Colonic mucosa (tissue), 4 donors: ENCODE measurements at regions not wholly inside any gene's neighbourhood (a gene's known extent, or its start where the extent isn't known, plus 50 kb on each side); places are given as distances from the start of the nearest gene placed in this dataset.

ENCODE experiments used
- DNase-seq: peaks from one replicate; pipeline ENCODE4 v3.0.0-alpha.2; 2020
- H3K27ac ChIP-seq: fragments of 200-600 bp; one replicate; pipeline ENCODE4 v1.8.0; 2021
- H3K27me3 ChIP-seq: fragments of 200-600 bp; one replicate; pipeline ENCODE4 v1.8.0; 2021
- H3K36me3 ChIP-seq: fragments of 200-600 bp; one replicate; pipeline ENCODE4 v1.8.0; 2021
- H3K4me1 ChIP-seq: fragments of 200-600 bp; one replicate; pipeline ENCODE4 v1.8.0; 2021; ENCODE audit warnings: mild to moderate bottlenecking
- H3K4me3 ChIP-seq: fragments of 200-600 bp; one replicate; pipeline ENCODE4 v1.8.0; 2021
- H3K9ac ChIP-seq, 2 donors: one replicate each; pipeline ENCODE4 v1.7.0; 2013; ENCODE audit warnings: control low read depth in 2 of 2, low read depth in 2 of 2, low read length in 2 of 2
- H3K9me3 ChIP-seq: fragments of 200-600 bp; one replicate; pipeline ENCODE4 v1.8.0; 2021
- intact Hi-C: fragments of 100-400 bp; cut with DNase I; formaldehyde crosslinking; loops from one replicate; pipeline ENCODE4 v1.14.1; 2022
- TF ChIP-seq, protein P1 (sequence below): fragments of 200-600 bp; IDR thresholded peaks from one replicate; pipeline ENCODE4 v1.8.0; 2022; ENCODE audit warnings: antibody characterized with exemption, mild to moderate bottlenecking
- donor health status: healthy.
- donor health status: DM: no; HTN: no; CAD: no.
- donor health status: DM: no; HTN: no; CAD: no.

GRCh38 chr14:44767646-44768173 is 194.0 kb downstream of the KLHL28 start:
- H3K9me3 ChIP-seq = no peaks in the 10 kb centered on the region
- no peak overlapping the region for H3K4me3 ChIP-seq
- no peak for DNase-seq
- H3K36me3 ChIP-seq = no peaks in the 10 kb centered on the region
- TF ChIP-seq, protein P1, sequence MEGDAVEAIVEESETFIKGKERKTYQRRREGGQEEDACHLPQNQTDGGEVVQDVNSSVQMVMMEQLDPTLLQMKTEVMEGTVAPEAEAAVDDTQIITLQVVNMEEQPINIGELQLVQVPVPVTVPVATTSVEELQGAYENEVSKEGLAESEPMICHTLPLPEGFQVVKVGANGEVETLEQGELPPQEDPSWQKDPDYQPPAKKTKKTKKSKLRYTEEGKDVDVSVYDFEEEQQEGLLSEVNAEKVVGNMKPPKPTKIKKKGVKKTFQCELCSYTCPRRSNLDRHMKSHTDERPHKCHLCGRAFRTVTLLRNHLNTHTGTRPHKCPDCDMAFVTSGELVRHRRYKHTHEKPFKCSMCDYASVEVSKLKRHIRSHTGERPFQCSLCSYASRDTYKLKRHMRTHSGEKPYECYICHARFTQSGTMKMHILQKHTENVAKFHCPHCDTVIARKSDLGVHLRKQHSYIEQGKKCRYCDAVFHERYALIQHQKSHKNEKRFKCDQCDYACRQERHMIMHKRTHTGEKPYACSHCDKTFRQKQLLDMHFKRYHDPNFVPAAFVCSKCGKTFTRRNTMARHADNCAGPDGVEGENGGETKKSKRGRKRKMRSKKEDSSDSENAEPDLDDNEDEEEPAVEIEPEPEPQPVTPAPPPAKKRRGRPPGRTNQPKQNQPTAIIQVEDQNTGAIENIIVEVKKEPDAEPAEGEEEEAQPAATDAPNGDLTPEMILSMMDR = no peak
- intact Hi-C loops = no loop called here
- H3K4me1 ChIP-seq = no peaks in the 10 kb centered on the region
- H3K27ac ChIP-seq = no peak overlapping the region
- no peaks in the 10 kb centered on the region for H3K27me3 ChIP-seq
- no peak overlapping the region for H3K9ac ChIP-seq

- Histone ChIP-seq H3K4me1 (no peaks in the 10 kb centered on the region), H3K9me3 (no peaks in the 10 kb centered on the region), H3K4me3 (no peak overlapping the region), H3K9ac (no peak overlapping the region), H3K27ac (no peak overlapping the region), H3K27me3 (no peaks in the 10 kb centered on the region), H3K36me3 (no peaks in the 10 kb centered on the region)
- DNase-seq = no peak
- intact Hi-C loops = no loop called here
- TF ChIP-seq, protein P1 = no peak
Measured at GRCh38 chr14:44766285-44766684, 195.5 kb downstream of the KLHL28 start.

DNA sequence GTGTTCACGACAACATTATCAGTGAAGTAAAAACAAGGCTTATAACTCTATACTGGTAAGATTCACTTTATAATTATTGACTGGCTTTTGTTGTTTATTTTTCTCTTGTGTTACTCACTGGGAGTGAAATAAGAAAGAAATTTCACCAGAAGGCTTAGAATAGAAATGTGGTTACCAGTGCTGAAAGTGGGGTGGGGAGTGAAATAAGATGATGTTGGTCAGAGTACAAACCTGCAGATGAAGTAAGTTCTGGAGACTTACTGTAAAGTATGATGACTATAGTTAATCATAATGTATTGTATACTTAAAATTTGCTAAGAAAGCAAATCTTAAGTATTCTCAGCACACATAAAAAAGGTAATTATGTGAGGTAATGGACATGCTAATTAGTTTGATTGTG is 198.4 kb downstream of the KLHL28 start:
- TF ChIP-seq, protein P1 = no peak
- no peaks in the 10 kb centered on the region for H3K27me3 ChIP-seq
- H3K4me3 ChIP-seq = no peak overlapping the region
- H3K27ac ChIP-seq = no peak overlapping the region
- intact Hi-C loops = no loop called here
- no peak overlapping the region for H3K9ac ChIP-seq
- no peaks in the 10 kb centered on the region for H3K9me3 ChIP-seq
- no peaks in the 10 kb centered on the region for H3K4me1 ChIP-seq
- no peak for DNase-seq
- no peaks in the 10 kb centered on the region for H3K36me3 ChIP-seq

DNA sequence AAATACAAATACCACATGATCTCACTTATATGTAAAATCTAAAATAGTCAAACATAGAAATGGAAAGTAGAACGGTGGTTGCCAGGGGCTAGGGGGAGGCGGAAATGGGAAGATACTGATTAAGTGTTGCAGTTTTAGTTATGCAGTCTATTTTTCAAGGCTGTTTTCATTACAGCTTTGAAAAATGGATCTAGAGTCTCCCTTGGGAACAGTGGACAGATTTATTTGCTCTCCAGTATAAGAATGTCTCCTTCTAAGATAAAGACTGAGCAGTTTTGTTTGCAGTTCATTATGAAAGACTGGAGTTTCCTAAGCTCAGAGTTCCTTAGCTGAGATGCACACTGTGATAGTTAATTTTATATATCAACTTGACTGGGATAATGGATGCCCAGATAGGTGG is 202.5 kb downstream of the KLHL28 start:
- TF ChIP-seq, protein P1 = no peak
- DNase-seq = no peak

DNA sequence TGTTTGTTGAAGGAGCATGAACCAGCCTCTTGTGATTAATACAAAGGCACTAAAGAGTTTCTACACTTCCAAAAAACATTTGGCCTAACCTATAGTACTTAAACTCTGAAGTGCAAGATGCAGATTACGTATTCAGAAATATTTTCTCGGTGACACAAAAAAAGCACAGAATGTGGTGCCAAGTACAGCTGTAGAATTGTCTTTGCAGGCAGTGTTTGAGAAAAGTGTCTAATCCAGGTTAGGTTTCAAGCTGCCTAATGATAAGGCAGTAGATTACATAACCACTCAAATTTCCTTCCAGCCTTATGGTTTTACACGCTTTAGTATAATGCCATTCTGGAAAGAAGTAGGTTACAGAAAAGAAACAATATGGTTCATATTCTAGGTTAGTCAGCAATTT is 205.2 kb downstream of the KLHL28 start:
- H3K36me3 ChIP-seq = no peaks in the 10 kb centered on the region
- no peak overlapping the region for H3K4me3 ChIP-seq
- H3K27me3 ChIP-seq = no peaks in the 10 kb centered on the region
- TF ChIP-seq, protein P1 = no peak
- no peak overlapping the region for H3K9ac ChIP-seq
- no peaks in the 10 kb centered on the region for H3K4me1 ChIP-seq
- DNase-seq = no peak
- H3K9me3 ChIP-seq = no peaks in the 10 kb centered on the region
- intact Hi-C loops = no loop called here
- no peak overlapping the region for H3K27ac ChIP-seq

More for the DNA sequence above, 202.5 kb downstream of the KLHL28 start:
- H3K4me3 ChIP-seq = no peak overlapping the region
- no peak overlapping the region for H3K9ac ChIP-seq
- no peaks in the 10 kb centered on the region for H3K36me3 ChIP-seq
- H3K4me1 ChIP-seq = no peaks in the 10 kb centered on the region
- no peaks in the 10 kb centered on the region for H3K27me3 ChIP-seq
- H3K9me3 ChIP-seq = no peaks in the 10 kb centered on the region
- no peak overlapping the region for H3K27ac ChIP-seq
- intact Hi-C loops = no loop called here
